Medulla oblongata (tissue), 1 donor: ENCODE measurements at regions not wholly inside any gene's neighbourhood (a gene's known extent, or its start where the extent isn't known, plus 50 kb on each side); places are given as distances from the start of the nearest gene placed in this dataset.
"Not testable (repeated sequence)": the region's sequence is repeated elsewhere in the genome, so short reads cannot be mapped to it uniquely, and the experiment has no call there.

Source experiments
- DNase-seq: peaks from one replicate; pipeline ENCODE4 v3.0.0-alpha.2; 2015; ENCODE audit errors: extremely low spot score

DNA sequence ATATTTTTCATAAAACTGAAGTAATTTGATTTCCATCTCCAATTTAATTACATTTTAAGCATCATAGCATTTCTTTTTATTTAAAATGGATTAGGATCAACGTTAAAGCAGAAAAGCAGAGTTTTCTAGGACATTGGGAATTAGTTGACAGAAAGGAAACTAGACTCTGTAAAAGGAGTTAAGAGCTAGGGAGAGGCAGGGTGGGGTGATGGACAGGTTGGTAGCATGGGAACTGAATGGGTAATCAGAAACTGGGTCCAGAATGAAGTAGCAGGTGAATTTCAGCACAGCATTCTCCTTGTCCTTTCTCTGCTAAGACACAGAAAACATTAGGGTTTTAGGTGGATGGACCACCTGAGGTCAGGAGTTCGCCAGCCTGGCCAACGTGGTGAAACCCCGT, 97.6 kb downstream of the ANAPC4 start:
- DNase-seq, result no peak

- no peak for DNase-seq
Observed at GRCh38 chr4:25477221-25477620, 100.2 kb downstream of the ANAPC4 start.

GRCh38 chr4:25481648-25482047, 104.6 kb downstream of the ANAPC4 start:
- no peak for DNase-seq

DNA sequence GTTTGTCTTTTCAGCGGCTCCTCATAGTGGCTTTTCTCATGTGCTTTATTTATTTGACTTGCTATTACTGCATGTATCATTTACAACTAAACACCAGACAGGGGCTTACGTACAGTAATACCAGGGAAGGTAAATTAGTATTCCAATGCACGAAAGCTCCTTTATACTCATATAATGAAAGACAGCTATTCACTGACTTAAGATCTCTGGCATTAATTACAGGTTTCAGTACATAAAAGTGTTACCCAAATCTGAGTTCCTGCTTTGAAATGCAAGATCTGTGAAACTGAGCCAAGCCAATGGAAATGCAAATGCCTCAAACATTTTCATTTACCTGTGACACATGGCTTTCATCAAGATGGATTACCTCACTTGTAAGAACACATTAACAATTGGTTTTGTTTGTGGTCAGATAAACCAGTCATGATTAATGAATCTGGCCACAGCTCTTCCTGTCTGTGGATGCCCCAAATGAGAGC, 107.2 kb downstream of the ANAPC4 start:
- no peak for DNase-seq

DNA sequence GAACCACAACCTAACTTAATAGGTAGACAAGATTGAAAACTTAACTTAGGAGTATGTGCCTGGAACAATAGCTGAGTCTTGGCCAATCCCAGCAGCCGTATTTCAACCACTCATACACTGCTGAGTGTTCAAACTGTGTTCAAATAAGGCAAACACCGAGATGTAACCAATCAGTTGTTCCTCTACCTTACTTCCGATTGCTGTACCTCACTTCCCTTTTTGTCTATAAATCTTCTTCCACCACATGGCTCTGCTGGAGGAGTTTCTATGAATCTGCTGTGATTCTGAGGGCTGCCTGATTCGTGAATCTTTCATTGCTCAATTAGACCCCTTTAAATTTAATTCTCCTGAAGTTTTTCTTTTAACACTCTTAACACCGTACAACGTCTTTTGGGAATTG, 108.0 kb downstream of the ANAPC4 start:
- no peak for DNase-seq

DNA sequence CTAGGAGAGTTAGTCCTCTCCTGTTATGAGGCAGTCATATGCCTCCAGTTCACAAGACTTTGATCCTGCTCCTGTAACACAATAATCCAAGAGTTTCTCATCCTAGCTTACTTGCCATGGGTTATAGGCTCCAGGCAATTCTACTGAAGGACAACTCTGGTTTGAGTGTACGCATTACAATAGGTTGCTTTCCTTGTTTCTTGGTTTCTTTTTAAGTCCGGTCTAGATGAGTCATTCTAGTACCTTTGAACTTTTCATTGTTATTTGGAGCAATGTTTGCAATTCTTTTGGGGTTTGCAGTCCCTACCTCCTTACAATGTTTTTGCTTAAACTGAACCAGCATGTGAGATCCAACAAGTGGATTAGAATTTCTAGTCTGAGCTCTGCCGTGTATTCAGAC, 109.1 kb downstream of the ANAPC4 start:
- no peak for DNase-seq

DNA sequence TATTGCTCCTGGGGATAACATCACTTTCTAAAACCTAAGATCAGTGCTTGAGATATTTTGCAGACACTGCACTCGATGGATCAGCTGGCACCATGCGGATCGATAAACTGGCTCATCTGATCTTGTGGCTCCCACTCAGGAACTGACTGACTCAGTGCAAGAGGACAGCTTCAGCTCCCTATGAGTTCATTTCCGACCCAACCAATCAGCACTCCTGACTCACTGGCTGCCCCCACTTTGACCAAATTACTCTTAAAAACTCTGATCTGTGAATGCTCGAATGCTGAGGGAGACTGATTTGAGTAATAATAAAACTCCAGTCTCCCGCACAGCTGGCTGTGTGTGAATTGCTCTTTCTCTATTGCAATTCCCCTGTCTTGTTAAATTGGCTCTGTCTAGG, 110.1 kb downstream of the ANAPC4 start:
- no peak for DNase-seq

GRCh38 chr4:25489253-25489797, 112.3 kb downstream of the ANAPC4 start:
- no peak for DNase-seq

DNA sequence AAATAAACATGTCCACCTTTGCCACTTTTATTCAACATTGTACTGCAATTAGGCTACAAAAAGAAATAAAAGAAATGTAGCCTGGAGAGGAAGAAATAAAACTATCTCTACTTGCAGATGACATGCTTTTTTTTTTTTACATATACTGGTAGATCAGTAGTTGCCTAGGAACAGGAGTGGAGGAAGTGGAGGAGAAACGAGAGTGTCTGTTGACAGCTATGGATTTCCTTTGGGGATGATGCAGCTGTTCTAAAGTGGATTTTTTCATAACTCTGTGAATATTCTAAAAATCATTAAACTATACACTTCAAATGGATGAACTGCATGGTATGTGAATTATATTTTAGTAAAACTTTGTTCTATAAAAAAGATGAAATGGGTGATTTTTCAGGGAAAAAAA, 116.4 kb downstream of the ANAPC4 start:
- DNase-seq, result no peak

DNA sequence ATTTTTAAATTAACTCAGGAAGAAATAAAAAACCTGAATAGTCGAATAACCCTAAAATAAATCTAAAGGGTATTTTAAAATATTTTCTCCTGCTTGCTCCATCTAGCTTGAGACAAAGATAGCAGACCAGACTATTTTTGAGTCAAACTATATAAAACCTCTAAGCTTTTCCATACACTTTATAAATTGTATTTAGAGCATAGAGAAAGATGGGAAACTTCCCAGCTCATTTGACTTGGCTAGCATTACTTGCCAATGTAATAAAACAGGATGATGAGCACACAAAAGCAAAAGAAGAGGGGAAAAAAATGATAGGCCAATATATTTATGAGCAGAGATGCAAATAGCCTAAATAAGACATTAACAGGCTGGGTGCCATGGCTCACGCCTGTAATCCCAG, 117.1 kb downstream of the ANAPC4 start:
- no peak for DNase-seq

DNA sequence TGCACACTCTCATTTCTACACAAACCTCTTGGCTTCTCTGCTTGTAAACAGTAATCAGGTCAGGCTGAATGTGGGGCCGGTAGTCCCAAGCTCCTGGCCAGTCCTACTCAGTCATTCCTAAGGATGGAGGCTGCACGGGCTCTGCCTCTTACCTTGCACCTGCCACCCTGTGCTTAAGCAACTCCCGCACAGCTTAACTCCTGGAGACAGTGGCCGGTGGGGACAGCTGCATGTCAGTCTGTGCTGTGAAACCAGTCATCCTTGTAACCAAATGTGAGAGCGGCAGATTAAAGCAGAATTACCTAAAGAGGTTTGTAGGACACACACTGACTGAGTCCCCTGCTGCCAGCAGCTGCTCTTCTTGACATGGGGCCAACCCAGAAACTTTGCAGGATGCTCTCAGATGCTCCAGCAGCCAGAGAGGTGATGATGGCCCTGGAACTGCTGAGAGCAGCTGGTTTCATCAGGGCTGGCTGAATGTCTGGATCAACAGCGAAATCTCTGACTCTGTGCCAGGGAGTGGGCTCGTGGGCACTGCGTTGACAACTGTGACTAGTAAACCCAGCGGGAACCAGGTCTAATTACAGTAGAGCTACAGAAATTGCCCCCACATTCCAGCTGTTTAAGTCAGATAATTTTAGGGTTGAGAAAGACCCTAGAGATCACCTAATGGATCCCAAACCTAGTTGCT, 123.7 kb downstream of the ANAPC4 start:
- no peak for DNase-seq

- DNase-seq, result no peak
Observed at GRCh38 chr4:25502115-25502514, 125.1 kb downstream of the ANAPC4 start.

- DNase-seq, result no peak
Observed at GRCh38 chr4:25503779-25504178, 126.7 kb downstream of the ANAPC4 start.

DNA sequence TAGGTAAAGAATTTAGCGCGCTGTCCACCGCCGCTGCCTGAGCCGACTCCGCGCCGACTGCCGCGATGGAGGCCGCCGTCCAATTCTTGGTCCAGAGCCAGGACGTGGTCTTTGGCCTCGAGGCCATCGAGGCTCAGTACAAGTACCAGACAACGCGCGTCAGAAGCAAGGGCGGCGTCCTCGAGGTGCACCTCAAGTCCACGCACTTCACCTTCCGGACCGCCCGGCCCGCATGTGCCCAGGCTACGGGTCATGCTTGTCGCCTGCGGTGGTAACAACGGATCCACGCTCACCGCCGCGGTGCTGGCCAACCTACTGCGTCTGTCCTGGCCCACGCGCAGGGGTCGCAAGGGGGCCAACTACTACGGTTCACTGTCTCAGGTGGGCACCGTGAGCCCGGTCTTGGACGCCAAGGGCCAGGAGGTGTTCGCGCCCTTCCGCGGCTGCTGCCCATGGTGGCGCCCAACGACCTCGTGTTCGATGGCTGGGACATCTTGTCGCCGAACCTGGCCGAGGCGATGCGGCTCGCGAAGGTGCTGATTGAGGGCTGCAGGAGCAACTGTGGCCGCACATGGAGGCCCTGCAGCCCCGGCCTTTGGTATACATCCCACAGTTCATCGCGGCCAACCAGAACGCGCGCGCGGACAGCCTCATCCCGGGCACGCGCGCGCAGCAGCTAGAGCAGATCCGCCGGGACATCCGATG, 128.0 kb downstream of the ANAPC4 start:
- DNase-seq, result no peak

- DNase-seq, result no peak
Observed at GRCh38 chr4:25505637-25505991, 128.6 kb downstream of the ANAPC4 start.

DNA sequence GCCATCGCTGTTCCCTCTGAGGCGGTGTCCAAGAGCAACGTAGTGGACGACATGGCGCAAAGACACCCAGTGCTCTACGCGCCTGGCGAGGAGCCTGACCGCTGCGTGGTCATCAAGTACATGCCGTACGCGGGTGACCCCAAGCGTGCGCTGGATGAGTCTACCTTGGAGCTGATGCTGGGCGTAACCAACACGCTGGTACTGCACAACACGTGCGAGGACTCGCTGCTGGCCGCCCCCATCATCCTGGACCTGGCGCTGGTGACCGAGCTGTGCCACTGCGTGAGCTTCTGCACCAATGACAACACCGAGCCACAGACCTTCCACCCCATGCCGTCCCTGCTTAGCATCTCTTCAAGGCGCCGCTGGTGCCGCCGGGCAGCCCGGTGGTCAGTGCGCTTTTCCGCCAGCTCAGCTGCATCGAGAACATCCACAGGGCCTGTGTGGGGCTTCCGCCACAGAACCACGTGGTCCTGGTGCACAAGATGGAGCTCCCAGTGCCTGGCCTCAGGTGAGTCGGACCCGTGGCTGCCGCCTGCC, 129.0 kb downstream of the ANAPC4 start:
- no peak for DNase-seq

DNA sequence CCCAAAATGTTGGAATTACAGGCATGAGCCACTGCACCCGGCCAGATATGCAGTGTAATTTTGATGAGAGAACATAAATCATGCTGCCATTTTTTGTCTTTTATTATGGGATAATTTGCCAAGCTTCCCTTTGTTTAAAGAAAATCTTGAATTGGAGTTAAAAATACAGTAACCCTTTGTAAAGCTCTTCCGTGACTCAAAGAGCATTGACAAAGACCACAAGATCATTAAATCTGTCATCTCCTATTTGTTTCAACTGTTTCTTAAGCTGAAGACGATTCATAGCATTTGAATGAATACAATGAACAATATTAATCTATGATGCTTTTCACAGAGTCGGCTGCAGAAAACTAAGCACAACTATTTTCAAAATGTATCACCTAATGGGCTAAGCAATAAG, 132.6 kb downstream of the ANAPC4 start:
- no peak for DNase-seq

GRCh38 chr4:25511823-25512222, 134.8 kb downstream of the ANAPC4 start:
- DNase-seq, result not testable (repeated sequence)

DNA sequence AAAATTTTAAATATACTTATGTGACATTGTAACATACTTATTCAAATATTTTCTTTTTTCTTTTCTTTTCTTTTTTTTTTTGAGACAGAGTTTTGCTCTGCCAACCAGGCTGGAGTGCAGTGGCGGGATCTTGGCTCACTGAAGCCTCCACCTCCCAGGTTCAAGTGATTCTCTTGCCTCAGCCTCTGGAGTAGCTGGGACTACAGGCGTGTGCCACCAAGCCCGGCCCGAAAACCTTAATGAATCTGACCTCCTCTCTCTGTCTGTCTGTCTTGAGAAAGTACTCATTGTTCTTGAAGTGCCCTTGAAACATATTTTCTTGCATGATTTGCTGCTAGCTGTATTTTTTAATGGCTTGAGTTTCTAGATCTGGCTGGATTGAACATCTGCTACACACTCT, 136.8 kb downstream of the ANAPC4 start:
- DNase-seq, result no peak

- DNase-seq, result no peak
Observed at GRCh38 chr4:25523405-25523804, 132.2 kb upstream of the SLC34A2 start.

DNA sequence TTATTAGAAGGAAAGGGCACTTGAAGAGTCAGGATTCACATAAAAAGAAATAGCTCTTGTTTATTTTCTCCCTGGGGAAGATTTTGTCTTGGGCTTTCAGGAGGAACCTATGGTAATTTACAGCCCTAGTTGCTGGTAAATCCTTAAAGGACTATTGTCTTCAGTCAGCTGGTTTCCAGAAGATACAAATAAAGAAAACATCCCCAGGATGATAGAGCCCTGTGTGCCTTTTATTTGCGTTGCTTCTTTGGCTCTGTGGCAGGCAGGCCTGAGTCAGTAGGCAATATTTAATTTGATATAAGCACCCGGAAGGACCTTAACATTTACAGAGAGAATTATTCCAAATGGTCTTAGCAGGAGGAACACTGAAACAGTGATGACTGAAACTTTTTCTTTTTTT, 131.0 kb upstream of the SLC34A2 start:
- DNase-seq, result no peak

DNA sequence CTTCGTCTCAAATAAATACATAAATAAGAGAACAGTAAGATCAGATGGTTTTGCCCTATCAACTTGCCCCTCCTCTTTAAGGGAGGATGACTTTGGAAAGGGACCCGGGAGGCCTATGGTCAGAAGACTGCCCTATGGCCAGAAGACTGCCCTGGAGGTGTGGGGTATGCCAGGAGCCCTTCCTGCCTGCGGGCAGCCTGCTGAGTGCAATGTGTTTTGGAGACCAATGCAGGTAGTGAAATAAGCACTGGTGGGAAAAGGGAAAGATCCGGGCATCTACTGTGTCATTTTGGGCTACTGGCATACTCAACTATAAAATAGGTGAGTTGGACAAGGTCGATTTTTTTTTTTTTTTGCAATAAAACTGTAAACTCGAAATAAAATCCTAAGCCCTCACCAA, 129.8 kb upstream of the SLC34A2 start:
- DNase-seq, result no peak

- DNase-seq, result no peak
Observed at GRCh38 chr4:25527034-25527433, 128.6 kb upstream of the SLC34A2 start.
